IMR-90 (cell line): ENCODE measurements at regions not wholly inside any gene's neighbourhood (a gene's known extent, or its start where the extent isn't known, plus 50 kb on each side); places are given as distances from the start of the nearest gene placed in this dataset.
"Not testable (repeated sequence)": the region's sequence is repeated elsewhere in the genome, so short reads cannot be mapped to it uniquely, and the experiment has no call there.

Source experiments
- ATAC-seq: fragments of 200-7000 bp; cut with Tn5 transposase; 2 replicates; pipeline ENCODE4 v1.9.1; 2020; ENCODE audit warnings: low read depth, mild to moderate bottlenecking, moderate library complexity
- BruUV-seq: library from RNA; stranded (reverse); fragments of 400-500 nt; replicated peaks from 2 replicates; lab custom pipeline; 2021; lab: Mats Ljungman, UMichigan
- CTCF ChIA-PET: fragments of 300-600 bp; formaldehyde crosslinking; extraction: SDS; loops from one replicate; lab custom pipeline; 2021; ENCODE audit warnings: antibody characterized with exemption; lab: Yijun Ruan, JAX
- POLR2A ChIA-PET: fragments of 300-600 bp; sonication (Branson Sonifier 250); formaldehyde crosslinking; loops from one replicate; lab custom pipeline; 2022; ENCODE audit warnings: antibody characterized with exemption; ENCODE audit not compliant: unreplicated experiment; lab: Charles Lee
- DNase-seq: peaks from one replicate; pipeline ENCODE4 v3.0.0; 2013
- H2AFZ ChIP-seq: replicated peaks from 2 replicates; pipeline ENCODE3; 2013; ENCODE audit warnings: low read length, mild to moderate bottlenecking; ENCODE audit not compliant: poor library complexity
- H2AK5ac ChIP-seq: 2 replicates; pipeline ENCODE4 v1.6.1; 2013; ENCODE audit warnings: low read depth, low read length, inconsistent platforms
- H2AK9ac ChIP-seq: replicated peaks from 2 replicates; pipeline ENCODE3; 2013; ENCODE audit warnings: mild to moderate bottlenecking, low read depth, low read length, moderate library complexity; ENCODE audit not compliant: poor library complexity
- H2BK120ac ChIP-seq: 2 replicates; pipeline ENCODE4 v1.6.1; 2013; ENCODE audit warnings: low read depth, low read length, inconsistent platforms
- H2BK15ac ChIP-seq: 3 replicates; pipeline ENCODE4 v1.6.1; 2013; ENCODE audit warnings: low read depth, low read length, inconsistent platforms
- H2BK20ac ChIP-seq: 2 replicates; pipeline ENCODE4 v1.6.1; 2013; ENCODE audit warnings: low read depth, mild to moderate bottlenecking, inconsistent platforms, low read length, moderate library complexity
- H2BK5ac ChIP-seq: 2 replicates; pipeline ENCODE4 v1.6.1; 2013; ENCODE audit warnings: mild to moderate bottlenecking, low read depth, low read length, inconsistent platforms; ENCODE audit not compliant: poor library complexity, severe bottlenecking
- H3K14ac ChIP-seq: replicated peaks from 2 replicates; pipeline ENCODE4 v1.6.1; 2013; ENCODE audit warnings: low read depth, low read length, inconsistent platforms
- H3K18ac ChIP-seq: 2 replicates; pipeline ENCODE4 v1.6.1; 2013; ENCODE audit warnings: low read depth, low read length, control low read depth
- H3K23ac ChIP-seq: 2 replicates; pipeline ENCODE4 v1.6.1; 2013; ENCODE audit warnings: low read depth, low read length, inconsistent platforms
- H3K27ac ChIP-seq: 2 replicates; pipeline ENCODE4 v1.5.1; 2013; ENCODE audit warnings: mild to moderate bottlenecking, control low read depth, low read length; ENCODE audit not compliant: insufficient read depth
- H3K27me3 ChIP-seq: 2 replicates; pipeline ENCODE4 v1.6.1; 2013; ENCODE audit warnings: low read length; ENCODE audit not compliant: control insufficient read depth, insufficient read depth
- H3K36me3 ChIP-seq: 2 replicates; pipeline ENCODE4 v1.6.1; 2013; ENCODE audit warnings: low read length, mixed read lengths; ENCODE audit not compliant: control insufficient read depth, insufficient read depth
- H3K4ac ChIP-seq: 2 replicates; pipeline ENCODE4 v1.6.1; 2013; ENCODE audit warnings: low read depth, low read length, inconsistent platforms
- H3K4me1 ChIP-seq: 2 replicates; pipeline ENCODE4 v1.6.1; 2013; ENCODE audit warnings: low read length, mixed read lengths; ENCODE audit not compliant: control insufficient read depth, insufficient read depth
- H3K4me2 ChIP-seq: 2 replicates; pipeline ENCODE4 v1.6.1; 2013; ENCODE audit warnings: low read depth, mild to moderate bottlenecking, control low read depth, low read length, moderate library complexity
- H3K4me3 ChIP-seq: 2 replicates; pipeline ENCODE4 v1.5.1; 2013; ENCODE audit warnings: low read depth, mild to moderate bottlenecking, control low read depth, low read length, moderate library complexity; ENCODE audit not compliant: insufficient read depth
- H3K56ac ChIP-seq: 2 replicates; pipeline ENCODE4 v1.6.1; 2013; ENCODE audit warnings: low read length, inconsistent platforms; ENCODE audit not compliant: insufficient read depth; ENCODE audit errors: extremely low read depth
- H3K79me1 ChIP-seq, 2 experiments: 2 replicates each; pipeline ENCODE4 v1.6.1; 2013; ENCODE audit warnings: low read length in 2 of 2, inconsistent platforms in 1 of 2, low read depth in 1 of 2
- H3K9ac ChIP-seq: 2 replicates; pipeline ENCODE4 v1.6.1; 2013; ENCODE audit warnings: low read depth, low read length, control low read depth
- H3K9me1 ChIP-seq: 2 replicates; pipeline ENCODE4 v1.6.1; 2013; ENCODE audit warnings: low read length, inconsistent platforms; ENCODE audit not compliant: insufficient read depth
- H3K9me3 ChIP-seq: 2 replicates; pipeline ENCODE4 v1.6.1; 2013; ENCODE audit warnings: low read length; ENCODE audit not compliant: control insufficient read depth, insufficient read depth
- H4K20me1 ChIP-seq: 2 replicates; pipeline ENCODE4 v1.6.1; 2013; ENCODE audit warnings: low read length, inconsistent platforms; ENCODE audit not compliant: insufficient read depth
- H4K5ac ChIP-seq: 2 replicates; pipeline ENCODE4 v1.6.1; 2013; ENCODE audit warnings: mild to moderate bottlenecking, low read depth, low read length, control low read depth
- H4K8ac ChIP-seq, 2 experiments: 2 replicates each; pipeline ENCODE4 v1.6.1; 2013; ENCODE audit warnings: low read depth in 2 of 2, low read length in 2 of 2, control low read depth in 1 of 2, inconsistent platforms in 1 of 2
- H4K91ac ChIP-seq: 2 replicates; pipeline ENCODE4 v1.6.1; 2013; ENCODE audit warnings: low read depth, low read length, inconsistent platforms; ENCODE audit not compliant: insufficient read depth
- WGBS, 2 experiments: methylation state at CpG; one replicate each; pipeline versions ENCODE4 v1.1.5 to v1.1.7; 2013; ENCODE audit warnings: missing lambda C conversion rate in 2 of 2; ENCODE audit not compliant: insufficient read length in 1 of 2; ENCODE audit errors: extremely low coverage in 2 of 2; 5-methylcytosine and 5-hydroxymethylcytosine counted together
- dilution Hi-C: fragments of 300-500 bp; cut with HindIII; formaldehyde crosslinking; loops from one replicate; pipeline ENCODE4 v1.14.3; 2018; ENCODE audit warnings: low sequenced_read_pairs; ENCODE audit not compliant: unreplicated experiment
- in situ Hi-C: fragments of 300-500 bp; cut with MboI; formaldehyde crosslinking; loops from 3 replicates; pipeline ENCODE4 v1.14.3; 2019; ENCODE audit warnings: low sequenced_read_pairs, inconsistent platforms, mixed read lengths
- intact Hi-C: fragments of 100-400 bp; cut with micrococcal nuclease; formaldehyde crosslinking; loops from 2 replicates; pipeline ENCODE4 v1.10.0; 2022

- H2AFZ ChIP-seq, H3K4me3 ChIP-seq, H3K4ac ChIP-seq, H4K91ac ChIP-seq, H3K27ac ChIP-seq, H2BK5ac ChIP-seq, POLR2A ChIA-PET, H3K9me1 ChIP-seq, H2AK5ac ChIP-seq, H3K4me1 ChIP-seq, H2BK20ac ChIP-seq, CTCF ChIA-PET, H3K14ac ChIP-seq, H2BK15ac ChIP-seq, DNase-seq, H3K36me3 ChIP-seq, H3K23ac ChIP-seq, H3K27me3 ChIP-seq, in situ Hi-C loops, H3K4me2 ChIP-seq, H2BK120ac ChIP-seq, H3K79me1 ChIP-seq, H4K5ac ChIP-seq, dilution Hi-C loops, H4K20me1 ChIP-seq, H4K8ac ChIP-seq, BruUV-seq, H2AK9ac ChIP-seq, H3K9ac ChIP-seq, ATAC-seq, H3K56ac ChIP-seq, intact Hi-C loops, H3K18ac ChIP-seq: not testable (repeated sequence)
- peaks cover 25% of the 10 kb centered on the region for H3K9me3 ChIP-seq
- 35% methylated on average over 4 of the region's 7 CpGs; no CpG with 5 or more reads in 1 of the 2 experiments for WGBS, 2 experiments
Measured at GRCh38 chr14:105647426-105647783, 121.0 kb downstream of the TMEM121 start.
